HG03280 (cell line): ENCODE measurements at regions not wholly inside any gene's neighbourhood (a gene's known extent, or its start where the extent isn't known, plus 50 kb on each side); places are given as distances from the start of the nearest gene placed in this dataset.

Experiments
- ATAC-seq: cut with Tn5 transposase; IDR thresholded peaks from one replicate; pipeline ENCODE4 v1.9.1; 2021; ENCODE audit warnings: mild to moderate bottlenecking, moderate library complexity; ENCODE audit not compliant: unreplicated experiment

GRCh38 chr10:4316161-4316810, 509.7 kb upstream of the AKR1E2 start:
- no peak for ATAC-seq

- ATAC-seq: no peak
Measured at GRCh38 chr10:4315551-4315950, 510.5 kb upstream of the AKR1E2 start.

GRCh38 chr10:4313051-4313450, 513.0 kb upstream of the AKR1E2 start:
- no peak for ATAC-seq

- no peak for ATAC-seq
Measured at GRCh38 chr10:4312051-4312835, 513.8 kb upstream of the AKR1E2 start.

- no peak for ATAC-seq
Measured at GRCh38 chr10:4310172-4310571, 515.8 kb upstream of the AKR1E2 start.

- ATAC-seq: no peak
Measured at GRCh38 chr10:4307910-4308309, 518.1 kb upstream of the AKR1E2 start.

- ATAC-seq: no peak
Measured at GRCh38 chr10:4306871-4307270, 519.1 kb upstream of the AKR1E2 start.

GRCh38 chr10:4303045-4303444, 518.0 kb upstream of the KLF6 start:
- no peak for ATAC-seq

GRCh38 chr10:4301291-4302045, 516.5 kb upstream of the KLF6 start:
- ATAC-seq: no peak

GRCh38 chr10:4296161-4296560, 511.2 kb upstream of the KLF6 start:
- ATAC-seq: no peak

GRCh38 chr10:4294996-4295792, 510.2 kb upstream of the KLF6 start:
- no peak for ATAC-seq

- ATAC-seq: no peak
Measured at GRCh38 chr10:4294271-4294670, 509.3 kb upstream of the KLF6 start.

GRCh38 chr10:4291990-4292389, 507.0 kb upstream of the KLF6 start:
- ATAC-seq: no peak

- no peak for ATAC-seq
Measured at GRCh38 chr10:4285121-4285520, 500.1 kb upstream of the KLF6 start.

GRCh38 chr10:4283846-4284610, 499.0 kb upstream of the KLF6 start:
- no peak for ATAC-seq

GRCh38 chr10:4282496-4282895, 497.5 kb upstream of the KLF6 start:
- no peak for ATAC-seq

GRCh38 chr10:4281190-4281825, 496.3 kb upstream of the KLF6 start:
- no peak for ATAC-seq

GRCh38 chr10:4280461-4281189, 495.6 kb upstream of the KLF6 start:
- ATAC-seq: no peak

- ATAC-seq: no peak
Measured at GRCh38 chr10:4279655-4280054, 494.6 kb upstream of the KLF6 start.
